ENCODE measurements at regions not wholly inside any gene's neighbourhood (a gene's known extent, or its start where the extent isn't known, plus 50 kb on each side); places are given as distances from the start of the nearest gene placed in this dataset.

GRCh38 chr2:174690026-174690425 lies 74.2 kb downstream of the CHRNA1 start:
- TF ChIP-seq CTCF (conservative IDR thresholded peaks at IDR 0.05 in 1 of 2, IDR thresholded peaks at IDR 0.05 in 1 of 2; ENCODE audit: low read depth in 1 of 2, low read length in 2 of 2) (no peak), EZH2 (IDR thresholded peaks at IDR 0.05; ENCODE audit: low read length, missing control alignments) (no peak)
